SH-SY5Y (cell line): ENCODE measurements at regions not wholly inside any gene's neighbourhood (a gene's known extent, or its start where the extent isn't known, plus 50 kb on each side); places are given as distances from the start of the nearest gene placed in this dataset.

Experiments used
- GATA2 ChIP-seq: IDR thresholded peaks from 2 replicates; pipeline ENCODE4 v1.6.1; 2011; ENCODE audit warnings: mild to moderate bottlenecking, low read depth, low read length
- GATA3 ChIP-seq: IDR thresholded peaks from 2 replicates; pipeline ENCODE4 v1.6.1; 2011; ENCODE audit warnings: low read depth, mild to moderate bottlenecking, low read length, moderate library complexity

DNA sequence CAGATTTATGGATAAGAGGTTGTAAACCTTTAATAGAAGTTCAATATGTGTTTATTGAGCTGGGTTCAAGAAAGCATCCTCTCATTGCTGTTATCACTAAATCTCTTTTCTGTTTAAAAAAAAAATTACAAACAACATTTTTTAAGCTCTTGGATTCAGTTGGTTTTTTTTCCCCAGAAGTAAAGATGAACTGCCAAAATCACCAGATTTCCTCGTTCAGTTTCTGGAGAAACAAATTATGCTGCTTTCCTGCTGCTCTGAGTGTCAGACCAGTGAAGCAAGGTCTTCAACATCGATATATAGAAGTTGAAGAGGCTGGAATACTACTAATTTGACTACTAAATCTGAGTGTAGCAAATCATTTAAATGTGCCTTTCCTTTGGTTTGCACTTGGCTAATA, 352.1 kb upstream of the IRAK1BP1 start:
- TF ChIP-seq GATA2: no peak
- no peak for TF ChIP-seq GATA3
